ENCODE measurements at regions not wholly inside any gene's neighbourhood (a gene's known extent, or its start where the extent isn't known, plus 50 kb on each side); places are given as distances from the start of the nearest gene placed in this dataset.

DNA sequence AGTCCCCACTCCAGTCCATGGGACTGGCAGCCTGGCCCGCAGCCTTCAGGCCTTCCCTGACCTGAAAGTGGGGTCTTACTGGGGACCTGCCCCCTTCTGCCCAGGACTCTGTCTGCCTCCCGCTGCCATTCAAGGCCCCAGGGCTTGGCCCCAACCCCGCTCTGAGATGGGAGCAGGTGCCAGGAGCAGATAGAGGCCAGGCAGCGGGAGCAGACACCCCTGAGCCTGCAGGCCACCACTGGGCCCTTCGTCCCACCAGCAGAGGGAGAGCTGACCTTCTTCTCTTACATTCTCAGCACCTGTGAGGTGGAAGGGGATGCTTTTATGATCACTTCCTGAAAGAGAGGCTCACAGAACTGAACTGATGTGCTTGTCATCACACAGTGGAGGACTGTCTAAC, 62.2 kb upstream of the TINAGL1 start:
- TF ChIP-seq, protein P1, sequence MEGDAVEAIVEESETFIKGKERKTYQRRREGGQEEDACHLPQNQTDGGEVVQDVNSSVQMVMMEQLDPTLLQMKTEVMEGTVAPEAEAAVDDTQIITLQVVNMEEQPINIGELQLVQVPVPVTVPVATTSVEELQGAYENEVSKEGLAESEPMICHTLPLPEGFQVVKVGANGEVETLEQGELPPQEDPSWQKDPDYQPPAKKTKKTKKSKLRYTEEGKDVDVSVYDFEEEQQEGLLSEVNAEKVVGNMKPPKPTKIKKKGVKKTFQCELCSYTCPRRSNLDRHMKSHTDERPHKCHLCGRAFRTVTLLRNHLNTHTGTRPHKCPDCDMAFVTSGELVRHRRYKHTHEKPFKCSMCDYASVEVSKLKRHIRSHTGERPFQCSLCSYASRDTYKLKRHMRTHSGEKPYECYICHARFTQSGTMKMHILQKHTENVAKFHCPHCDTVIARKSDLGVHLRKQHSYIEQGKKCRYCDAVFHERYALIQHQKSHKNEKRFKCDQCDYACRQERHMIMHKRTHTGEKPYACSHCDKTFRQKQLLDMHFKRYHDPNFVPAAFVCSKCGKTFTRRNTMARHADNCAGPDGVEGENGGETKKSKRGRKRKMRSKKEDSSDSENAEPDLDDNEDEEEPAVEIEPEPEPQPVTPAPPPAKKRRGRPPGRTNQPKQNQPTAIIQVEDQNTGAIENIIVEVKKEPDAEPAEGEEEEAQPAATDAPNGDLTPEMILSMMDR (IDR thresholded peaks at IDR 0.05; ENCODE audit: insufficient read depth, low read depth, low read length), result no peak
- no peak for TF ChIP-seq EZH2 (IDR thresholded peaks at IDR 0.05; ENCODE audit: insufficient read depth, low read length)
